Inflammatory macrophage treated with lipopolysaccharide for 4 hours (primary cell): ENCODE measurements at regions not wholly inside any gene's neighbourhood (a gene's known extent, or its start where the extent isn't known, plus 50 kb on each side); places are given as distances from the start of the nearest gene placed in this dataset.
"Not testable (repeated sequence)": the region's sequence is repeated elsewhere in the genome, so short reads cannot be mapped to it uniquely, and the experiment has no call there.

ENCODE experiments used
- DNase-seq: peaks from one replicate; pipeline ENCODE4 v3.0.0-alpha.2; 2020

DNA sequence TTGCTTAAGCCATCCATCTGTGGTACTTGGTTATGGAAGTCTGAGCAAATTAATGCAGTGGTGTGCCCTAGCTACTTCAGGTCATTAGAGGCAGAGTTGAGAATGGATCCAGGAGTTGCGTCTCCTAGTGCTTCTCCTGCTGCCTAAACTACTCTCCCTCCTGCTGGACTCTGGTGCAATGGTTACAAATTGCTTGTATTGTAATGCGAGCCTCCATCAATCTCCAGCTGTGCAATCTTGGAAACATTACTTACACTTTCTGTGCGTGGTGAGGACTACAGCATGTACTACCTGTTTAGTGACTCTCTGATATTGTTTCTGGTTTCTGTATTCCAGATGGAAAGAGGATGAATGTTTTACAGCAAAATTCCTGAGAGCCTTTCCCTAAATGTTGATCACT, 119.0 kb upstream of the CYRIA start:
- DNase-seq, result no peak

DNA sequence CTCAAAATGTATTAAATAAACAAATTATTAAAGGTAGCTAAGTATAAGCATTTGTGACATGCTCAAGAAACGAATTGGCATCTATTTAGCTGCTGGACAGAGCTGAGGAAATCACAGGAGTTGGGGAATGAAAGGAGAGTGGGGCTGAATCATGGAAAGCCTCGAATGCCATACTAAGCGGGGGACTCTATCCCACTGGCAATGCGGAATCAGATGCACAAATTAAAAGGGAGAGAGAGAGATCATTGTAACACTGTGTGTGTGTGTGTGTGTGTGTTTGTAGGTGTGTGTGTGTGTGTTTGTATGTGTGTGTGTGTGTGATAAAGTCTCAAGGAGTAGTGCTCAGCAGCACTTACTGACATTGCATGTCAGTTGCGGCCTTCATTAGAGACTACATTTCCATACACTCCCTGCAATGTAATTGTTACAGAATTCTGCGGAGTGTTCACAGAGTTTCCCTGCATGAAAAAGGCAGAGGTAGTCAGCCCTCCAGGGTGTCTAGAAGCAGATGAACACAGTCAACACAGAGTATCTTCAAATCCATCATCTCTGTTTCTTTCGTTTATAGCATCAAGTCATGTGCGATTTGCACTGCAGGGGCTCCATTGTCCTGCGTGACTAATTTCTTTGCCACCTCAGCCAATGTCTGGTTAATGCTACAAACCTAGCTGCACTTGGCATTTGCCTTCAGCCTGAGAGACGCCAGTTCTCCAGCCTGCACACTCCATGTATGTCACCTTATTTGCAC, 111.7 kb upstream of the CYRIA start:
- no peak for DNase-seq

DNA sequence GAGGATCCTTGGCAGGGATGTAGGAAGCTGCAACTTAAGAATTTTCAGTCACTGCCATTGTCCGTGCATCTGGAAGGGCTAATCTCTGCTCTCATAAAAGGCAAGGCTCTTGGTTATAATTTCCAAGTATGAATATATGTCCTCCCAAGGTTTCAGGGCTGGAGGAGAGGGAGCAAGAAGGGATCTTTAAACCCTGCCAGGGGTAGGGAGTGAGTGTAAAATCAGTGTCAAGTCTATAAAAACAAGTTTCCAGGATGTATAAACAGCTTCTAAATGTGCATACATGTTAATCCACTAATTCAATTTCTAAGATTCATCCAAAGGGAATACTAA, 110.2 kb upstream of the CYRIA start:
- no peak for DNase-seq

DNA sequence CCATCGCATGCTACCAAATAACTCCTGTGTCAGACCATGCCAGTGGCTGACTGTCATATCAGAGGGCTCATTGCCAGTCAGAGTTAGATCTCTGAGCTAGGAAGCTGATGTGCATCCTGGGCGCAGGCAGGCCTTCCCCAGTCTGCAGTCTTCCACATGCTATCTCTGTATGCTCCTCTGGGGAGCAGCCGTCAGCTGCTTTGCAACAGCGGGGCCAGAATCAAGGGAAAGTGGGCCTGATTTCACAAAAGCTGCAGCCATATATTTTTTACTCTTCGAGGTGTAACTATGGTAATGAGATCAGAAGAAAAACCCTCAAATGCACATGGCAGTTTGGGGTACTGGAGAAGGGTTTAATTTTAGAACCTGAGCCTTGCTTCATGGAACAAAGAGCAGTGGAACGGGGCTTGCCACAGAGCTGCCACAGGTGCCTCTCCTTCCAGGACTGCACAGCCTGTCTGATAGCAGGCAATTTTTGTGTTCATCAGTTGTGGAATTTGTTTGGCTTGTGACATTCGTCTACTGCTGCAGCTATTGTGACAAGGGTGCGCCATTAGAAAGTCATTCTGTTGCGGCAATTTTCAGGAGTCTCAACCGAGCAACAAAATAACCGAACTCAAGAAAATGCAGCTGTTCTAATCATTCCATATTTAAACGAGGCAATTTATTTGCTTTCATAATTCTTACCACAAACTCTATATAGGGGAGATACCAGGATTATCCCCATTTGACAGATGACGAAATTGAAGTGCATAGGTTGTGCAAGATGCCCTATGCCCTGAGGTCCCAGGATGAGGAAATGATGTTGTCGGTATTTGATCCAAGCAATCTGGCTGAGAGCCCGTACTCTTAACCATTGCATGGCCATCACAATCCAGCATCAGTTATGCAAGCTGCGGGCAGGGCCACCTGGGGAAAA, 109.6 kb upstream of the CYRIA start:
- DNase-seq, result peak; percentile 69

DNA sequence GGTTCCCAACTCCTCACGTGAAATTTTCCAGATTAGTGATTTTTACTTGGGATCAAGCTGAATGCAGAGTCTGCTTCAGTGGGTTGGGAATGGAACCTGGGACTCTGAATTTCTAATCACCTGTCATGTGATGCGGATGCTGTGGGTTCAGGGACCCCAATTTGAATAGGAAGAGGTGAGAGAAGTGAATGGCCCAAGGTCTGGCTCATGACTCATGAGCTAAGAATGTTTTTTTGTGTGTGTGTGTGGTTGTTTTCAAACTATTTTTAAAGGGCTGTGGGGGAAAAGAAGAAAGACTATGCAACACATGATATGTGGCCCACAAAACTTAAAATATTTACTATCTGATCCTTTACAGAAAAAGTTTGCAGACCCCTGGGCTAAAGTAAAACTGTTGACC, 108.5 kb upstream of the CYRIA start:
- no peak for DNase-seq

DNA sequence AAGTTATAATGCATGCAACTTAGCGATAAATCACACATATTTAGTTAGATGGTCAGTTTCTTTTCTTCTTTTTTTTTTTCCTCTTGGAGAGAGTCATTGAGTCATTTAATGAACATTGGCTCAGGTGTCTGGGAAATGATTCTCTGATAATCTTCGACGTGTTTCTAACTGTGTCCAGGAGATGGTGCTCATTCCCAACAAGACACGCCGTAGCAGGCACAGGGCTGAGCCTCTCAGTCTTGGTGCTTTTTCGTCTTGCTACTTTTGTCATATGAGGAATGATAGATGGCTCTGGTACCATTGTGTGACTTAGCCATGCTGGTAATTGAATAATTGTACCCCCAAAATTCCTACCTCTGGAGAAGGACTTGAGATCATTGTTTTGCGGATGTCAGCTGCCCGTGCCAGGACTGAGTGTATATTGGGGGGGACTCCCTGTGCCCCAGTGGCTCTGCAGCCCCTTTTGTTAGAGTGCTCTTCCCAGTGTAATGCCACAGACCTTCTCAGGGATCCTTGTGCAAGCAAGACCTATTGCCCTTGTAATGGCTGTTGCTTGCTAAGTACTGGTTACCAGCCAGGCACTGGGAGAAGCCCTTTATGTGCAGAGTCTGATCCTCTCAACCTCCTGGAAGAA, 107.6 kb upstream of the CYRIA start:
- DNase-seq, result peak; percentile 62

DNA sequence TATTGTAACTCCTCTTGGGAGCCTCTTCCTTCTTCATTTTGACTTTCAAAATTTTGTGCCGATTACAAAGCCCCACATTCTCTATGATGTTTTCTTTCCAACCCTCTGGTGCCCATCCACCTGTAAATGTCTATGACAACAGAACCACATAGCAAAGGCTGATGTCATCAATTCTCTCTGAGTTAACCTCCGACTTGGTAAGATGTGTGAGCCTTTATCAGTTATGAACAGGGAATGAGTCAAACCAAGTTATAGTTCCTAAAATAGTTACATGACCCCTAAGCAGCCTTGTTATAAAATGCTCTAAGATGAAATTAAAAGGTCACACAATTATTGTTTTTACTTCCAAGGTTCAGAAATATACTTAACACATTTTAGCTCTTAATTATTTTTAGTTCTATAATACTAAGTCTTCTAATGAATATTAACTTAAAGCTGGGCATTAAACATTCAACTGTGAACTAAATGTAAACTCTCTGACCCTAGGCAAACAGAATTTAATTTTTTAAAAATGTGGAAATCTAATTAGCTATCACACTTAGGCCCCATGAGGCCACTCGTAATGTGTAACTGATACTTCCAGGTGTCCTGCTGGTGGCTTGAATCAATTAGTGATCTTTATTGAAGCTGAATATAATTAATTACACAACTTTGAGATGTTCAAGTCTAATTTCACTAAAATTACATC, 102.3 kb upstream of the CYRIA start:
- DNase-seq, result peak; percentile 15

DNA sequence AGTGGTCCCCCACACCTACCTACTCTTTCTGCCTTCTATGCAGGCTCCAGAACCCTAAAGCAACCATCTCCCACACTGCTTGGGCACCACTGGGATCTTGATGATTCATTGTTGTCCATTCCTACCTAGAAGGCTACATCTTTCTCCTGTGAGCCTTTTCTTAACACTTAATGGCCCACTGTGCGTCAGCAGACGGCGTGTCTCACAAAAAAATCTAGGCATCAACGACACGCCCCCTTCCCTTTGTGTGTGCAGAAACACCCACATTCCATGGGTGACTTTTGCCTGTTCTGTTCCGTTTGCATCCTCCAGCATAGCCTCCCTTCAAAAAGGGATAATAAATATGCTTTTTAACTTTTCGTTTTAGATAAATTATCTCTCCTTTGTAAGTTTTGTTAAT, 99.7 kb upstream of the CYRIA start:
- no peak for DNase-seq

DNA sequence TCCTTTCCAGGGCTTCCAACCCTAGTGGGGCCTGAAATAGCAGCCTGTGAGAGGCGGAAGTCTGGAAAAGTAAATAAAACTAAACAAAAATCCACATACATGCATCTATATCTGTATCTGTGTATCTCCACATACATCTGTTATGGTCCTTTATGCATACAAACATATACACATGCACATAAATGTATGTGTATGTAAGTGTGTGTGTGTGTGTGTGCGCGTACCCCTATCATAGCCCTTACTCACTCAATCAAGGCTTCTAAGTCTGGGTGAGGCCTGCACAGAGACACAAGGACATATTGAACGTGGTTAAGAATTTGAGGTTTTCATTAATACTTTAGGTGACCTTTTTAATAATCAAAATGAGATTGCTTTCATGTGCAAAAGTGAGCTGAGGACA, 98.9 kb upstream of the CYRIA start:
- no peak for DNase-seq

DNA sequence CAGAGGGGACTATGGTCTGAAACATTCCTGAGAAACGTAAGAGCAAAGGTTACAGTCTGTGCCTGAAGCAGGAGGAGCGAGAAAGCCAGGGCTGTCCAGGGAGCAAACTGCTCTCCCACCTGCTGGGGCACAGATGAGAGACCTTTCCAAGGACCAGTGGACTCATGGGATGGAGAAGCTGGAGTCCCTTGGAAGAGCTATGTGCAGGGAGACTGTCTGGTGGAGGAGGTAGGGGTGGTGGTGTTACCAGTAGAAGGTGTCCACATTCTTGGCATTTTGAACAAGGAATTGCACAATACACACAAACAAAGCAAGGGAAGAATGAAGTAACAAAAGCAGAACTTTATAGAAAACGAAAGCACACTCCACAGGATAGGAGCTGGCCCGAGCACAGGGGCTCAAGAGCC, 97.9 kb upstream of the CYRIA start:
- DNase-seq, result peak; percentile 81

DNA sequence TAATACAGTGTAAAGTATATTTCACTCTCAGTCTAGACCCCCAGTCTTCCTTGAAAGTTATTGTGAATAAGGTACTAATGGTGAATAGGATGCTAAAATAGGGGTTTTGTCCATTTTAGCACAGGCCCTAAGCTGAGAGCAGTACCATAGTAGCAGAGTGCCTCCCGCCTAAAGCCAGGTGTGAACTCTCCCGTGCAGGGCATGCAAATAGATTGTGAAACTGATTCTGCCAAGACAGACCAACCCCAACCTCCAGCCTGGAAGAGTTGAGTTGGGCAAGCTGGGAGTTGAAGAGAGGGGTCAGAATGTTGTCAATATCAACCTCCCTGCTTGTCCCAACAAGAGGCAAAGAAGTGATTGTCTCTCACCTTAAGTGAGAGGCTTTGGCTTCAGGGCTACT, 97.4 kb upstream of the CYRIA start:
- DNase-seq, result no peak

DNA sequence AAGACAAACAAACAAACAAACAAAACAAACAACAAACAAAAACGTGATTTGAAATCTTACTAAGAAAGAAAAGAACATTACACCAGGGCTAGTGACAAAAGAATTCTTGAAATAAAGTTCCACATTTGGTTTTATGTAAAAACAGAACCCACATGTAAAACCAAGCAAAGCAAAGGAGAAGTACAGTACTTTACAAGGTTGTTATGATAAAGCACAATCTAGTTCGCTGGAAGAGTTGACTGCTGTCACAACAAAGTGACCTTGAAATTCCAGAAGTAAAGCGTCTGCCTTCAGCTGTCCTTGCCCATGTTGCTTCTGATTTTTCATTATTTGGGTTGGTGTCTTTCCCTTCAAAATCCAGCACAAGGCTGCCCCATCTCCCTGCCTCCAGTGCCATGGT, 94.8 kb upstream of the CYRIA start:
- peak; percentile 59 for DNase-seq

DNA sequence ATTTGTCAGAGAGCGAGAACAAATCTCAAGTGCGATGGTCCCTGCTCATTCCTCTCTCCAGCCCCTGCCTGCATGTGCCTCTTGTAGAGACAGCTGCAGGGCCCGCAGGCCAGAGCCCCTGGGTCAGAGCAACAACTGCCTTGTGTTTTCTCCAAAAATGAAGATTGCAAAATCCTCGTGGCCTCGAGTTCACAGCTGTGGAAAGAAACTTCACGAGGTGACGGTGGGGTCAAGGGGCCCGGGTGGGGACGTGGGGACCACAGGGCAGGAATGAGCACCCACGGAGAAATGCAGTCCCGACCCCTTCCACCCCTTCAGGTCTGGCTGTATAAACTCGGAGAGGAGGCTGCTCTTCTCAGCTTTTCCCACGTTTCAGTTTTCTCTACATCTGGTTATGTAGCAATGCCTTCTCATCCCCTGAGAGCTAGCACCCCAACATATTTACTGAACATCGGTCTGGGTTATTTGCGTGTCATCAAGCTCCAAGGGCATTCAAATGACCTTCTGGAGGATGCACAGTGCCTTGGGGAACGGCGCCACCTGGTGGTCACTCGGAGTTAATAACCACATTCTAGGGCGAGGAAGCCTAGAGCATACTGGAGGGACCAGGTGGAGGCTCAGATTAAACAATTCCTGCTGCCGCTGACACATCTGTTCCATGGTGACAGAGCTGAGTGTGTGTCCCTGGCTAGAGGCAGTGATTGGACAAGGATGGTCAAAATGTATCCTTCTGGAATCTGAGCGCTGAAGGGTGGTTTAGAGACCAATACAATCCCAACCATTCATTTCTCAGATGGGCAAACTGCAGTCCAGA, 91.4 kb upstream of the CYRIA start:
- DNase-seq, result peak; percentile 62

DNA sequence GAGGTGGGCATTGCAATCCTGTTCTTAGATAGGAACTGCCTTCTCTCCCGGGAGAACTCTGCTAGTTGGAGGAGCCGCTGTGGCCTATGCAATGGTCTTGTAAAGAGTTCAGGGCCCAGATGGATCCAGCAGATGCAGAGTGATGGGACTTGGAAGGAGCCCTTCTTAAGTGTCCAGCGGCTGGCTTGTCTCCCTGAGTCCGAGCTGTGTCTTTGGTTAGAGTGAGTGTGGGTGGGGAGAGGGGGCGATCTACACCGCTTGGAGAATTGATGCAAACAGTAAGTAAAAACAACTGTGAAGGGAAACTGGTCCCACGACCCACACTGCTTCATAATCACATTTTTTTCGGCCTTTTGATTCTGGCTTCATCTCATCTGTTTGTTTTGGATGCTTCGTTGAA, 89.8 kb upstream of the CYRIA start:
- no peak for DNase-seq

DNA sequence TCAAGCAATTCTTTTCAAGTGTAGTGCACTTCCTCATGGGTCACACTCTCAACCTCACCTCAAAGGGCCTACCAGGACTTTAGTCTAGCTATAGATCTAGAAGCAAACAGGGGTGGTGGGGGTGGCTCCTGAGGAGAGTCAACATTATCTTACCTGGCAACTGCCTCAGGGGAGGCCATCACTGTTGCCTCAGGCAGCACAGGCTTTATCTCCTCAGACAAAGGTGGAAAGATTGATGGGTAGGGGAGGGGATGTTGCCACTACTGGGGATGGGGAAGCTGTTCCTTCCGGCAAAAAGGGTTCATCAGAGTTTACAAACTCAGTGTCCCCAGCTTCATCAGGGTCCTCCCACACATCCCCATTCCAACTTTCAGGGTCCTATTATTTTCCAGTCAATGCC, 87.4 kb upstream of the CYRIA start:
- not testable (repeated sequence) for DNase-seq

DNA sequence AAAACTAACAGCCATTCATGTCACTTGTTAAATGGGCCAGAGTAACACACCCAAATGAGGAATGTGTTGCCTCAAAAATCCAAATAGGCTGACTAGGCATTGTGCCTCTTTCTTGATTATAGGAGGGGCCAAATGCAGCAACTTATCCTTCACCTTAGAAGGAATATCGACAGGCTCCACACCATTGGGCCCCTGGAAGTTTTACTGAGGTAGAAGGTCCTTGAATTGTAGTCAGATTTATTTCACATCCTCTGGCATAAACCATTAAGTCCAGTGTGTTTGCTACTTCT, 85.2 kb upstream of the CYRIA start:
- not testable (repeated sequence) for DNase-seq

DNA sequence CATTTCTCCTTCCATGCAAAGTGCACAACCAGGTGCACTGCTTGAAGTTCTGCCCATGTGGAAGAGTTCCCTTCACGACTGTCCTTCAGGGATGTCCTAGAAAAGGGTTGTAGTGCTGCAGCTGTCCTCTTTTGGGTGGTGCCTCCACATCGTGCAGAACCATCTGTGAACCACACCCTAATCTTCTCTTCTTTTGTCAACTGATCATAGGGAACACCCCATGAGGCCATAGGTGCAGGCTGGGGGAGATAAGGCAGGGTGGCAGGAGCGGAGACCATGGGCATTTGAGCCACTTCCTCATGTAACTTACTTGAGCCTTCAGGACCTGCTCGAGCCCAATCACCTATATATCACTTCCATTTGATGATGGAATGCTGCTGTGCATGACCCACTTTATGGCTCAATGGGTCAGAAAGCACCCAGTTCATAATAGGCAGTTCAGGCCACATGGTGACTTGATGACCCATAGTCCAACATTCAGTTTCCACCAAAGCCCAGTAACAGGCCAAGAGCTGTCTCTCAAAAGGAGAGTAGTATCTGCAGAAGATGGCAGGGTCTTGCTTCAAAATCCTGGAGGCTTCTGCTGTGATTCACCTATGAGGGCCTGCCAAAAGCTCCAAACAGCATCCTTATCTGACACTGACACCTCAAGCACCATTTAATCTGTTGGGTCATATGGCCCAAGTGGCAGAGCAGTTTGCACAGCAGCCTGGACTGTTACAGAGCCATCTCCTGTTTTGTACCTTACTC, 84.7 kb upstream of the CYRIA start:
- no peak for DNase-seq

DNA sequence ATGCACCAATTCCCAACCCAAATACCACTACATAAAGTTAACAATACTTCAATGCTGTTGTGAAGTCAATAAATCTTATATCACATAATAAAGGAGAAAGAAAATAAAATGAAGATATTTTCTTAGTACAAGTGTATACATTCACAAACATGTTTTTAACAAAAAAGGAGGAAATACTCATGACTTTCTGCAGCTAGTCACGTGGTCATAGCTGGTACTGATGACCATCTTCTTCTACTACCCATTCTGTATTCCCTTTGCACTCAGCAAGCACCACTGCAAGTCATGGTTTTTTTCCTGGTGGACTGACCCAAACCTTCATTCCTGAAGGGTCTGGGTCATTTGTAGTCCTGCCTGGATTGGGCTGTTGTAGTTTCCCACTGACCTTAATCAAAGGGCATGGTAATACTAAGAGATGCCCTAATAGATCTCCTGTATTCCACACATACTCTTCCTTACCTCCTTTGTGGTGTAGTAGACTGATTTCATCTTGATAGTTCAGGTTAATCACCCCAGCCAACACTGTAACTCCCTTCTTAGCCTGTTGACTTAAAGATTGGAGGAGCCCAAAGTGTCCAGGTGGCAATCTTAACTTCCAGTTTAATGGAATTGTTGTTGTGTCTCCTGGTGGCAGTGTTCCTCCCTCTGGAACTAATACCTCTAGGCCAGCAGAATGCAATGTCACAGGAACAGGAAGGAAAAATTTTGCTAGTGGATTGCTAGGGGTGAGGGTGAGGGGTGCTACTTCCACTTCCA, 83.1 kb upstream of the CYRIA start:
- not testable (repeated sequence) for DNase-seq

DNA sequence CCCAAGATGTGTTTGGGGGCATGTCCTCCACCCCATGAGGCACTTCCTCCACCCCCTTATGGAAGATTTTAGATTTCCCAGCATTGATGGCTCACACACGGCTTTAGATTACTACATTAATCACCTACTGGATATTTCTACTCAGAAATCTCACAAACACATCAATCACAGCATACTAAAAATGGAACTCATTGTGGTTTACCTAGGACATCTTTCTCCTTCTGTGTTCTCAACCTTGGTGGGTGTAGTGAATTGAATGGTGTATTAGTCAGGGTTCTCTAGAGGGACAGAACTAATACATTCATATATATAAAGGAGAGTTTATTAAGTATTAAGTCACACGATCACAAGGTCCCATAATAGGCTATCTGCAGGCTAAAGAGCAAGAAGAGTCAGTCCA, 82.1 kb upstream of the CYRIA start:
- no peak for DNase-seq

DNA sequence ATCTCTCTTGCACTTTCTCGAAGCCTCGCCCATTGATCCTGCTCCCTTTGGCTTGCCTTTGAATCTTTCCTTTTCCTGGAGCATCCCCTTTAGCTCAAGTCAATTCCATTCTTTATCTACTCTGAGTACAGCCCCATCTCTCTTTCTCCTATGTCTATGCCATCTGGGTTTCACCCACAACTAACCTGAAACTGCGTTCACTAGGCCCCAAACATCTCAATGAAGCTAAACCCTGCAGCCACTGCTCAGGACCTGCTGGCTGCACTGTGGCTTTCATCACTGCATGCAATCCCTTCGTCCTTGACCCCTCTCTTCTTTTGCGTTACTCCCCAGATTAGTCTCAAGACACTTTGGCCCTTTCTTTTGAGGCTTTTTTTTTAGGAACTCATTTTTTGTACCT, 81.6 kb upstream of the CYRIA start:
- DNase-seq, result no peak

DNA sequence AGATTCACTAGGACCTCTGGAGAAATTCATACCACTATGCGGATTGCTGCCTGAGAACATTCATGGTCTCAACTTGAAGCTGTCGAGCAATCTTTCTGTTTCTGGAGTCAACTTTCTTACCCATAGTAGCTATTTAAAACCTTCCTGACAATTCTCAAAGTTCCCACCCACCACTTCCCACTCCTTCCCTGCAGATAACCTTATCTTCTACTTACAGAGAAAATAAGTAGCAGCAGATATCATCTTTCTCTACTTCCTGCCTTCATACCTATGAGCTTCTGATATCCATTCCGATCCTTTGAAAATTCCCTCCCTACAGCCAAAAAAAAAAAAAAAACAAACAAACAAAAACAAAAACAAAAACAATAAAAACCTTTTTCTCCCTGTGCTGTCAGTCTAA, 81.2 kb upstream of the CYRIA start:
- DNase-seq, result no peak
